ENCODE measurements at regions not wholly inside any gene's neighbourhood (a gene's known extent, or its start where the extent isn't known, plus 50 kb on each side); places are given as distances from the start of the nearest gene placed in this dataset.
"Not testable (repeated sequence)": the region's sequence is repeated elsewhere in the genome, so short reads cannot be mapped to it uniquely, and the experiment has no call there.

DNA sequence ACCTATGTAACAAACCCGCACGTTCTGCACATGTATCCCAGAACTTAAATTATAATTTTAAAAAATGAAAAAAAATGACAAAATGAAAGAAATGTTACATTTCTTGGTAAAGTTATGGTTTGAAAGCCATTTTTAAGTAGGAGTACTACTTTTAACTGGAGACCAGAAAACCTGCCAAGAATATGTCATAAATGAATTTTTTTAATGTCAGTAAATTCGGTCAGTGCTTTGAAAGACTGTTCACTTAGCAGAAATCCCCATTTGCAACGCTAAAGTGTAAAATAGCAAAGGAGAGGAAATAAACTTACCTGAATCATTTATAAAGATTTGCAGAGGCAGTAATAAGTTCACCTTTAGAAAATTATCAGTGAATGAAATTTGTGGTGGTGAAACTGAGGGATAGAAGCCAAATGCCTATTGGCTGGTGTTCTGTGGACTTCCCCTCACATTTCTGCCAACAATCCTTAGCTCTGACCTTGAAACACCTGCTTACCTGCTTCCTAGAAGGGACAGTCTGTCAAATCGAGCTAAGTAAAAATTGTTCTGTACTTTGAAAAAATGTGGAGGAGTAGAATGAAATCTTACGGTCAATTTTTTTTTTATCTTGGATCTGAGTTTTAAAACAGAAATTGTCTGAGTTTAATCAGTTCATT lies 714.2 kb downstream of the SLC6A15 start:
- DNase-seq: no peak

DNA sequence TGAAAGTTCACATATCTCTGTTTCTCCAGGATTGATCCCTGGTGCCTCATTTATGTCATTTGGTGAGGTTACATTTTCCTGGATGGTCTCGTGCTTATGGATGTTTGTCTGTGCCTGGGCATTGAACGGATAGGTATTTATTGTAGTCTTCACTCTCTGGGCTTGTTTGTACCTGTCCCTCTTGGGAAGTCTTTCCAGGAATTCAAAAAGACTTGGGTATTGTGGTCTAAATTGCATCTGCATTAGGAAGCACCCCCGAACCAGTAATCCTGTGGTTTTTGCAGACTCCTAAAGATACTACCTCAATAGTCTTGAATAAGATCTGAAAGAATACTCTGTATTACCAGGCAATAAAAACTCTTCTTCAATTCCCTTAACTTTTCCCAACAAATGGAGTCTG lies 720.8 kb downstream of the SLC6A15 start:
- DNase-seq: no peak

DNA sequence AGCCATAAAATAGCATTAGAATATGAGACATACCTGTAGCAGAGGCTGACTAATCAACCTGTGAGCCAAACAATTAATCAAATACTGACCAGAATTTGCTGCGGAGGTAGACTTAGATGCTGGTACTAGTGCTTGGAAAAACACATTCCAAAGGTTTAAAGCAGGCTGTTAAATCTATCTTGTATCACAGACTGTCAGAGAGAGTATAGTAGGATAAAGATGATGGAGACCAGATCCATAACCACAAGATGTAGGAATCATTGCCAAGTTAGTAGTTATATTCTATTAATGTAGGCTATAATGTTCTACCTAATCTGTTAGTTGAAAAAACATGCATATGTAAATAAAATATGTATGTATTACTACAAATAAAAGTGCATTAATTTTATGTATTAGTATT lies 726.2 kb downstream of the SLC6A15 start:
- no peak for DNase-seq

DNA sequence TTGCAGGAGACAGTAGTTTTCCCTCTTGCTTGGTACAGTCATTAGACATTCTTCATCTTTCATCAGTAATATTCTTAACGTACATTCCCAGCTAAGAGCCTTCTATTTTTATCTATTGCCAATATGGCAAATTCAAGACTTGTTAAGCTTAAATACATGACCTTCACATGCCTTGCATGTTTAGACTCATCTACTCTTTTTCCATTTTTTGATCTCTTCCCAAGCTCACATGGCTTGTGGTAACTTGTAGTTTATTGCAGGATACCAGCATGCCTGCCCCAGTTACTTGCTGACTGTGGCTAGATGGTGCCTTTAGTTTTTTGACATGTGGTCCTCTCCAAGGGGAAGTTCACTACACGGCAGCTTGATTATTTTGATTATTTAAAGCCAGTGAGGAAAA lies 729.0 kb downstream of the SLC6A15 start:
- DNase-seq: no peak

DNA sequence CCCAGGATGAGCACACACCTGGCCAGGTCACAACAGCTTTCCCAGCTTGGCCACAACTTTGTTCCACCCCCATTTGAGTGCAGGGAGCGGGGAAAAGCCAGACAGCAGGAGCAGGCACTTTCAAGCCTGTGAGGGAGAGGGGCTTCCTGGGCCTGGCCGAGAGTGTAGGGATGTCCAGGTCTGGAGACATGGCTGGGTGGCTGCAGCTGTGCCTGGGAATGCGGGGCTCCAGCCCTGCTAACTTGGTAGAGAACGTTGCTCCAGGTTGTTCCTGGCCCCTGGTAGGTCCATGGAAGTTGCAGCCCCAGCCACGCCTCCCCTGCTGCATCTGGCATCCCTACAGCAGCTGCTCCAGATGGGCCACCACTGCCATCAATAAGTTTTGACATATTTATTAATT lies 738.5 kb downstream of the SLC6A15 start:
- DNase-seq: no peak

DNA sequence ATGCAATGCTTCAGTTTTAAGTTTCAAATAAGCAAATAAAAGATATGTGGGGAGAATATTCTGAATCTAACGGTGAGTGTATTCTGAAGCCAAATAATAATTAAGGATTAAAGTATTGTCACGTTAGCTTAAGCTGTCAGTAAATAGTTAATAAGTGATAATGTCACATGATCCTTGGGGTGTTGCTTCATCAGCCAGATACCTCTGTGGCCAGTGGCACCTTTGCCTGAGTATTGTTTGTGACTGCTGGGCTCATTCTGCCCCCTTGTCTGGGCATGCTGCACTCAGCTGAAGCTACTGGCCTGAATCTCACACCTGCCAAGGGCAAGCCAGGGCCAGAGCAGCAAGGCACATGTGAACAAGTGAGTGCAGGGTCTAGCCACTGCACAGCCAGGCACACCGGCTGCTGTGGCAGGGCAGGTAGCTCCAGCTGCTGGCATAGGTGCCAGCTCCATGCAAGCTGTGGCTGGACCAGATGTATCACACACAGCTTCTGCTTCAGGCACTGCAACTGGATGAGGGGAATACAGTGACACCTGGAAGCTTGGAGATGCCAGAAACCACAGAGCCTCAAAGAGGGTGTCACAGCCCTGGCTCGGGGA lies 739.7 kb downstream of the SLC6A15 start:
- DNase-seq: no peak

DNA sequence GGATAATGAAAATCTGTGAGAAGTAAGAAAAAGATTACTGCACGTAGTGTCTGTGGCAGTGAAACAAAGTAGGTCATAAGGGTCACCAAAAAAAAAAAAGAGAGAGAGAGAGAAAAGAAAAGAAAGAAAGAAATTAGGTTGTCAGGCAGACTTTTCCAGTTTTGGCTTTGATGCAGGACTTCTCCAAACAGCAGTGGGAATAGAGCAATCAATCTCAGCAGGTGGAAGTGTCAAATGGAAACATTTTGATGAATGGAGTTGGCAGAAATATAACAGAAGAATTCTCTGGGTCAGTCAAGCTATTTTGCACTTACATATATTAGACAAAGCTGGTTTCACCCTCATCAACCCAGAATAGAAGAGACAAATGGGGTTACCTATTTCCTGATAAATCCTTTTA lies 745.8 kb downstream of the SLC6A15 start:
- no peak for DNase-seq

DNA sequence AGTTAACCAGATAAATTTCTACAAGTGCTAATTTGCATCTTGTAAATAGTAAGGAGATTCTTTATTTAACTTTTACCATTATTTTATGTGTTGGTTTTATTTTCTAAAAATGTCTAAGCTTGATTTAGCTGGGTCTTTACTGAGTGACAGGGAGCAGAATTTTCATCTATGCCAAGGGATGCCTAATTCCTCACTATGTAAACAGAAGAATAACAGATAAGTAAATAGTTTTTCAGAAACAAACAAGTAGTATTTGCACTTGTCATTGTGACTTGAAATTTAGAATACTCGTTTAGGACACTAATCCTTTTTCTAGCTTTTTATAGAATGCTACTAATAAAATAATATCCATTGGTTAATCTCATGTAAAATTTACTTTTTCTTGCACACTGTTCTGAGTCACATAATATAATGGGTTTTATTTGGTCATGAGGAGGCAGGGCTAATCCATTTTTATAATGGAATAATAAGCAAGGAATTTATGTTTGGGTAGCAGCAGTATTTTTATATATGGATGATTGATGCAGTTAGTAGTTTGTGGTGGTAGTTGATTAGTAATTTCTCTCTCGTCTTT lies 746.5 kb downstream of the SLC6A15 start:
- DNase-seq: no peak

DNA sequence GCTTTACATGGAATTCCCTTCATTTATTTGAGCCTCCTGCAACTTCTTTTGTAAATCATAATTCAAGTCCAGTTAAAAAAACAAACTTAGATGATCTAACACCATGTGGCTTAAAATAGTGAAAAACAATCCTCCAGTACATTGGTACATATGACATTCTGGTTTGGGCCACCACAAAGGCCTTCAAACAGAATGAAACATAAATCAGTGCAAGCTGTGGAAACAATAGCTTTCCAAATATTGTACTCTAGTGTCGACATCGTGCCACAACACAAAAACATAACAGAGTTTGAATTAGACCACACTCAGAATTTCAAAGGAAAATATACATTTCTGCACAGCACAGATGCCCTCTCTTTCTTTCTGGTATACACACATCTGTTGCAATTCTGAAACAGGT lies 751.3 kb downstream of the SLC6A15 start:
- DNase-seq: no peak

DNA sequence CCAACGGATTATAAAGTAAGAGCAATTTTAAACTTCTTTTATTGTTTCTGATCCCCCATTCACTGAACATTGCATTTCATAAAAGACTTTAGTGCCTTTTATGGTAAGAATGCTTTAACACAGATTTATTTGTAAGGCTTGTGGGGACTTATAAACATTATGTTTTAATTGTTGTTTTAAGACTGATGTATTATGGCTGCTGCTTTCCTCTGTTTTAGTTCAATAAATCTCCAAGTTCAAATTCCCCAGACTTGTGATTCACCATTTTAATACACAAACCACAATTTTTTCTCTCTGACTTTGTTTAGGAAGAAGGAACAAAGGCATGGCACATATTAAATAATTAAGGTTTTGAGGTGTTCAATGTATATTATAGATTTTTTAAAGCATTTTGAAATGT lies 753.3 kb downstream of the SLC6A15 start:
- no peak for DNase-seq

DNA sequence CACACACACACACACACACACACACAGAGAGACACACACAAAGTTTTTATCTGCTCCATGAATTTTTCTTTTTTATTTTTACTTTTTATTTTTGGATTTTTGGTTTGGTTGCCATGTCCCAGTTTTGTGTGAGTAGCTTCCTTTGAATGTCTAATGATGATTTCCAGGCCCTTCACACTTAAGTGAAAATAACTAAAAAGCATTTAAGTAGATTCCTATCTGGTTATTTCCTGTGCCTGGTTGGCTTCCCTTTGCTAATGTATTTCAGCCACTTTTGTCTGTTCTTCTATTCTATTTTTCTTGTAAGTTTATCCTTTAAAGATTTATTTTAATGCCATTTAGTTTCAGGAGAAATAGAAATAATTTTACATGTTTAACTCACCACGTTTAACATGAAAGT lies 755.4 kb downstream of the SLC6A15 start:
- DNase-seq: no peak

DNA sequence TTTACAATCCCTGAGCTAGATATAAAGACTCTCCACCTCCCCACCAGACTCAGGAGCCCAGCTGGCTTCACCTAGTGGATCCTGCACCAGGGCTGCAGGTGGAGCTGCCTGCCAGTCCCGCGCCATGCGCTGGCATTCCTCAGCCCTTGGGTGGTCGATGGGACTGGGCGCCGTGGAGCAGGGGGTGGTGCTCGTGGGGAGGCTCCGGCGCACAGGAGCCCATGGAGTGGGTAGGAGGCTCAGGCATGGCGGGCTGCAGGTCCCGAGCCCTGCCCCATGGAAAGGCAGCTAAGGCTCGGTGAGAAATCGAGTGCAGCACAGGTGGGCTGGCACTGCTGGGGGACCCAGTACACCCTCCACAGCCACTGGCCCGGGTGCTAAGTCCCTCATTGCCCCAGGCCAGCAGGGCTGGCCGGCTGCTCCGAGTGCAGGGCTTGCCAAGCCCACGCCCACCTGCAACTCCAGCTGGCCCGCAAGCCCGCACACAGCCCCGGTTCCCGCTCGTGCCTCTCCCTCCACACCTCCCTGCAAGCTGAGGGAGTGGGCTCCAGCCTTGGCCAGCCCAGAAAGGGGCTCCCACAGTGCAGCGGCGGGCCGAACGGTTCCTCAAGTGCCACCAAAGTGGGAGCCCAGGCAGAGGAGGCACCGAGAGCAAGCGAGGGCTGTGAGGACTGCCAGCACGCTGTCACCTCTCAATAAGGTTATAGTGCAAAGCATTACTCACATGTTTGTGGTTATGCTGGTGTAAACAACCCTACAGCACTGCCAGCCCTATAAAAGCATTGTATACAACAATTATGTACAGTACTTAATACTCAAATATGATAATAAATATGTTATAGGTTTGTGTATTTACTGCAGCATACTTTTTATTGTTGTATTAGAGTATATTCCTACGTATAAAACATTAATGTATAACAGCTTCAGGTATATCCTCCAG lies 757.3 kb downstream of the SLC6A15 start:
- not testable (repeated sequence) for DNase-seq

DNA sequence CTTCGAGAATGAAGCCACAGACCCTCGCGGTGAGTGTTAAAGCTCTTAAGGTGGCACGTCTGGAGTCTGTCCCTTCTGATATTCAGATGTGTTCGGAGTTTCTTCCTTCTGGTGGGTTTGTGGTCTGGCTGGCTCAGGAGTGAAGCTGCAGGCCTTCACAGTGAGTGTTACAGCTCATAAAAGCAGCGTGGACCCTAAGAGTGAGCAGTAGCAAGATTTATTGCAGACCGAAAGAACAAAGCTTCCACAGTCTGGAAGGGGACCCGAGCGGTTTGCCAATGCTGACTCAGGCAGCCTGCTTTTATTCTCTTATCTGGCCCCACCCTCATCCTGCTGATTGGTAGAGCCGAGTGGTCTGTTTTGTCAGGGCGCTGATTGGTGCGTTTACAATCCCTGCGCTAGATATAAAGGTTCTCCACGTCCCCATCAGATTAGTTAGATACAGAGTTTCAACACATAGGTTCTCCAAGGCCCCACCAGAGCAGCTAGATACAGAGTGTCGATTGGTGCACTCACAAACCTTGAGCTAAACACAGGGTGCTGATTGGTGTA lies 758.1 kb downstream of the SLC6A15 start:
- DNase-seq: not testable (repeated sequence)

DNA sequence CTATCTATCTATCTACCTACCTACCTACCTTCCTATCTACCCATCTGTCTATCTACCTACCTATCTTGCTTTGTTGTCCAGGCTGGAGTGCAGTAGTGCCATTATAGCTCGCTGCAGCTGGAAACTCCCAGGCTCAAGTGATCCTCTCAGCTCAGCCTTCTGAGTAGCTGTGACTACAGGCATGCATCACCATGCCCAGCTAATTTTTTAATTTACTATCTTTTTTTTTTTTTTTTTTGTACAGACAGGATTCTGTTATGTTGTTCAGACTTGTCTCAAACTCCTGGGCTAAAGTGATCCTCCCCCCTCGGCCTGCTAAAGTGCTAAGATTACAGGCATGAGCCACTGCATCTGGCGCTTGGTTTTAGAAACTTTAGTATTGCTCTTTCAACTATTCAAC lies 762.4 kb downstream of the SLC6A15 start:
- no peak for DNase-seq

DNA sequence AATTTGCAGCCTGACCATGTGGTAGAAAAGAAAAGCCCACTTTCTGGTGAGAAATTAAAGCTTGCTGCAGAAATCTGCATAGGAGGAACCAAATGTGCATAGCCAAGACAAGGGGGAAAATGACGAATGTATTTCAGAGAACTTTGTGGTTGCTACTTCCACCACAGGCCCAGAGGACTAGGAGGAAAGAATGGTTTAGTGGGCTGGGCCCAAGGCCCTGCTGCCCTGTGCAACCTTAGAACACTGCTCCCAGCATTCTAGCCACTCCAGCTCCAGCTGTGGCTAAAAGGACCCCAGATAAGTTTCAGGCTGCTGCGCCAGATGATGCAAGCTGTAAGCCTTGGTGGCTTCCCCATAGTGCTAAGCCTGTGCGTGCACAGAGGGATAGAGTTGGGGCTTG lies 764.3 kb downstream of the SLC6A15 start:
- DNase-seq: no peak

DNA sequence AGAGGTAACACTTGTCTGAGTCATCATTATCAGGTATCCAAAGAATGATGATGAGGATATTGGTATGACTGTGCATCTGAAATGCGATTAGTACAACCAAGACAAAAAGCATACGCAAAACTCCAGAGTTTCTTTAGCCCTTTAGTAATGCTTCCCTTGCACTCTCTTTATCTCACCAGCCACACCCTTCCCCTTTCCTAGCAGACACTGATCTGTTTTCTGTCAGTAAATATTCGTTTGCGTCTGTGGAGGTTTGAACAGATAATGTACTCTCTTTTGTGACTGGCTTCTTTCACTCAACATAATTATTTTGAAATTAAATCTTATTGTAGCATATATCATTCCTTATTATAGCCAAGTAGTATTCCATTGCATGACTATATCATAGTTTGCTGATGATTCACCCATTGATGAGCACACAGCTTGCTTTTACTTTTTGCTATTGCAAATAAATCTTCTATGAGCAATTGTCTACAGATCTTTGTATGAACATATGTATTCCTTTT lies 775.7 kb downstream of the SLC6A15 start:
- DNase-seq: no peak

DNA sequence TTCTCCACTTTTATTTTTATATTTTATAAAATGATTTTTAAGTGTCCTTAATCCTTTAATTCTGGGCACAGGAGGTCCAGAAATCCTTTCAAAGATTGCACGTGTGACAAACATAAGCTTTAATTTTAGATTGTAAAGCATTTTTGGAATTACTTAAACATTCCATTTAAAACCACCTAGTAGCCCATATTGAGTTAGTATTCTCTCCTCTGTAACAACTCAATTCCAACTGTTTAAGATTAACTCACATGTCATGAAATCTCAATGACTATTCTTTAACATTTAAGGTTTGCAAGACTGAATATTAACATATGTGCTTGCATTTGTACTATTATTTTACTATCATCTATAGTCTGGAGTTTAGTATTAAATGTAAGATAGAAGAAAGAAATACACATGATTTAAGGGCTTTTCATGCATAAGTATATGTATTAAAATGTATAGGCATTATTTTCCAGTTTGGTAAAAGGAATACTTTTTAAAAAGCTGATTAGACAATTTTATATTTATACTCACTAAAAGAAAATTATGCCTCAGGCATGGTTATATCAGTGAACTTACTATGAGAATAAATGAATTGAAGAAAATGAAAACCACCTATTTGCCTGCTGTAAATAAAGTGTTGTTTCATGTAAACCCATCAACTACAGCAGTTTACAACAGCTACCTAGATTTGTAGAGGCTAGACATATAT lies 776.9 kb downstream of the SLC6A15 start:
- no peak for DNase-seq

DNA sequence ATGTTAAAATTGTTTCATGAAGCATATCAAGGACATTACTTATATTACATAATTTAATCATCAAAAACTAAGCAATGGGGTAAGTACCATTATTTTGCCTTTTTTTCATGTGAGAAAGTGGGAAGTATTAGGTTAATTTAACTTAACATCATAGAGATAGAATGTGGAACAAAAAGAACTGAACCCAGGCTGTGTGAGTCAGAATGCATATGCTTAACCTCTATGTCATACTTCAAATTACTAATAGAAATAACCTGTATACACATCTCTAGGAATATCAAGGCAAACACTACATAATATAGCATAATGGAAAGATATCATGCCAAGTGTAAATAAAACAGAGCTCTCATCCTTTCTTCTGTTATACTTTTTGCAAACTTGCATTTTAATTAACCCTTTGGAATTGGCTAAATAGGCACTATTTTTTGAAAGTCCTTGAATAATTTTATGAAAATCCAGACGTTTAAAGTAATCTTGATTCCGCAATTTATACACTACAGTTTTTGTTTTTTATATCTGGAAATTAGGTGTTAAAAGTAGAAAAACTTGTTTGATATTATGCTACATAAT lies 777.7 kb downstream of the SLC6A15 start:
- DNase-seq: no peak

DNA sequence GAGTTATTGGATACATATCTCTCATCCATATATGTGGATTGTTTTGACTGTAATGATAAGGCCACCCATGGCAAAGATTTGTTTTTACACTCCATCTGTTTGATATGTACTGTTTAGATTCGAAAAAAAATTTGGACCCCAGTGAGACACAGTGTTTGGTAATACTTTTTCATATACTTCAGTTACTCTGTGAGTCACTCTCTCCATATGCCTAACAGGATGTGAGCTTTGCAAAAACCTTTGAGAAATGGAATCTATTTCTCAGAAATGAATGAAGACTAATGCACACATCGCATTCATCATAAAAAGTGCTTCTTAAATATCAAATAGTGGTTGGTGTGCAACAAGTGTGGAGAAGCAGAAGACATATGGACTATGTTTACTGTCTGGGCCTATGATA lies 781.5 kb downstream of the SLC6A15 start:
- DNase-seq: no peak

DNA sequence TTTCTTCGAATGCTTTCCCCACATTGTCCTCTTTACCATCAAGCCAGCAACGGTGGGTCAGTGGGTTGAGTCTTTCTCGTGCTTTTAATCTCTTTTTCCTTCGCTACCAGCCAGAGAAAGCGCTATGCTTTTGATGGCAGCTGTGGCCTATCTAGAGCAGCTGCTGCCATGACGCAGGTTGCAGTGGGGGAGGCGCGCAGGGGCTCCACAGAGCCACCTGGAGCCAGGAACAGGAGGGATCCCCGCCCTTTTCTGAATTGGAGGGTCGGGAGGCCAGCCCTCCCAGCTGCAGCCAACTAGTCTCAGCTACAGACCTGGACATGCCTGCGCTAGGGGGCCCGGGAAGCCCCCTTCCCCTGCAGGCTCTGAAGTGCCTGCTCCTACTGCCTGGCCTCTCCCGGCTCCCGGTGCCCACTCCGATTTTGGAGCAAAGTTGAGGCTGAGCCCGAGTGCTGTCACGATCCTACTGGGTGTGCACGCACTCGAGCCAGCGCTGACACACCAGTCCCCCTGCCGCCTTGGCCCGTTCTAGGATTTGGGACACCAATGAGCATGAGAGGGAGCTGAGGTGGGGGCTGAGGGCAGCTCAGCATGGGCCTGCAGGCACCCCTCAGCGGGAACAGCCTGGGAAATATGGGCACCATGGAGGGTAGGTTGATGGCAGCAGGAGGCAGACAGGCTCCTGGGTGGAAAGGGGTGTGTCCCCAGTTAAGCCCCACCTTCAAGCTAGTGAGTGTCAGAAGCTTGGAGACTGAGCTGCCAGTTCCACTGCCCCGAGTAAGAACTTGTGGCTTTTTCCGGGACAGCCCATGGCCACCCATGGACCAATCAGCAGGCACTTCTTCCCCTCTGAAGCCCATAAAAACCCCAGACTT lies 784.2 kb downstream of the SLC6A15 start:
- no peak for DNase-seq

DNA sequence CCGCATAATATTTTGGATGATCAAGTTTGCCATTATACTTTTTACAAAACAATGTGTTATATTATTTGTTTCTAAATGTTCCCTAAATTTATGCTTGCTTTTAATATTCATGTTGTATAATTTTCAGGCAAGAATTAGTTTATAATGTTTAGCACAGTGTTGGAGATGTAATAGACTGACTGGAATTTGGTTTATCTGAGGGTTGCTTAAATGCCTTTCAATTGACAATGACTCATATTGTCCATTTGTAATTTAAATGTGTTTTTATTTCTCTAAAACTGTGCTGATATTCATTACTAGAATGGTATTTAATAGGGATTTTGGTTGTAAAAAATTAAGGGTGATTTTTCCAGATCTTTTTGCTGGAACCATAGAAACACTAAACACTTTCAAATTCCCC lies 788.4 kb downstream of the SLC6A15 start:
- no peak for DNase-seq

Measured in NCI-H1105 (cell line).